ENCODE measurements at regions not wholly inside any gene's neighbourhood (a gene's known extent, or its start where the extent isn't known, plus 50 kb on each side); places are given as distances from the start of the nearest gene placed in this dataset.

DNA sequence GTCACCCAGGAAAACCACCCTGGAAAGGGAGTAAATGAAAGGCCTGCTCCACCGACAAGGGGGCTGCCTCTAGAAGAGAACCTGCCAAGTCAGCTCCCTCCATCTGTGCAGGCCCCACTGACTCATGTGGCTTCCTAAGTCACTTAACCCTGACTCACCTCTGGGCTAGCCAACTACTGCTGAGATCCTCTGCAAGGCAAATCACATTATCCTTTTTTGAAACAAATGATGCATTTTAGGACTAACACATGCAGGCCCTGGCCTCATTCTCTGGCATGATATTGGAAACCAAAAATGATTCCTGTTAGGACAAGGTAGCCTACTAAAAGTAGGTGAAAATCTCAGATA, 474.6 kb downstream of the EPHA4 start:
- TF ChIP-seq, protein P1, sequence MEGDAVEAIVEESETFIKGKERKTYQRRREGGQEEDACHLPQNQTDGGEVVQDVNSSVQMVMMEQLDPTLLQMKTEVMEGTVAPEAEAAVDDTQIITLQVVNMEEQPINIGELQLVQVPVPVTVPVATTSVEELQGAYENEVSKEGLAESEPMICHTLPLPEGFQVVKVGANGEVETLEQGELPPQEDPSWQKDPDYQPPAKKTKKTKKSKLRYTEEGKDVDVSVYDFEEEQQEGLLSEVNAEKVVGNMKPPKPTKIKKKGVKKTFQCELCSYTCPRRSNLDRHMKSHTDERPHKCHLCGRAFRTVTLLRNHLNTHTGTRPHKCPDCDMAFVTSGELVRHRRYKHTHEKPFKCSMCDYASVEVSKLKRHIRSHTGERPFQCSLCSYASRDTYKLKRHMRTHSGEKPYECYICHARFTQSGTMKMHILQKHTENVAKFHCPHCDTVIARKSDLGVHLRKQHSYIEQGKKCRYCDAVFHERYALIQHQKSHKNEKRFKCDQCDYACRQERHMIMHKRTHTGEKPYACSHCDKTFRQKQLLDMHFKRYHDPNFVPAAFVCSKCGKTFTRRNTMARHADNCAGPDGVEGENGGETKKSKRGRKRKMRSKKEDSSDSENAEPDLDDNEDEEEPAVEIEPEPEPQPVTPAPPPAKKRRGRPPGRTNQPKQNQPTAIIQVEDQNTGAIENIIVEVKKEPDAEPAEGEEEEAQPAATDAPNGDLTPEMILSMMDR (IDR thresholded peaks at IDR 0.05) = no peak
- TF ChIP-seq POLR2A (IDR thresholded peaks at IDR 0.05) = no peak
